PC-9 (cell line): ENCODE measurements at regions not wholly inside any gene's neighbourhood (a gene's known extent, or its start where the extent isn't known, plus 50 kb on each side); places are given as distances from the start of the nearest gene placed in this dataset. TPM values are rescaled to one million over a fixed set of nuclear protein-coding genes. Genes with fewer than 3 reads are reported as not detected.

Experiments
- BruUV-seq: library from RNA; stranded (reverse); fragments of 400-500 nt; replicated peaks from 2 replicates; lab custom pipeline; 2021; lab: Mats Ljungman, UMichigan
- CTCF ChIA-PET: fragments of 300-600 bp; sonication (Branson Sonifier 250); formaldehyde crosslinking; loops from one replicate; lab custom pipeline; 2022; ENCODE audit warnings: antibody characterized with exemption; lab: Charles Lee
- POLR2A ChIA-PET: fragments of 300-600 bp; sonication (Branson Sonifier 250); formaldehyde crosslinking; loops from one replicate; lab custom pipeline; 2022; ENCODE audit warnings: antibody characterized with exemption; ENCODE audit not compliant: unreplicated experiment; lab: Charles Lee
- DNase-seq, 2 experiments: peaks; one replicate each; pipeline versions ENCODE4 v3.0.0 to v3.0.0-alpha.2; 2015 to 2022; ENCODE audit warnings: mixed read lengths in 1 of 2
- H2AFZ ChIP-seq: fragments of 200-600 bp; sonication (generic); 2 replicates; pipeline ENCODE4 v1.8.1; 2017; ENCODE audit warnings: antibody characterized with exemption
- H3F3A ChIP-seq: fragments of 200-600 bp; sonication (generic); 2 replicates; pipeline ENCODE4 v1.8.1; 2017; ENCODE audit warnings: antibody characterized with exemption, mild to moderate bottlenecking, low read depth; ENCODE audit not compliant: insufficient read depth
- H3K27ac ChIP-seq: fragments of 200-600 bp; sonication (generic); 2 replicates; pipeline ENCODE4 v1.6.1; 2016; ENCODE audit warnings: mixed run types
- H3K27me3 ChIP-seq: fragments of 200-600 bp; sonication (generic); 2 replicates; pipeline ENCODE4 v1.6.1; 2016; ENCODE audit warnings: low read depth, mixed run types; ENCODE audit not compliant: insufficient read depth
- H3K36me3 ChIP-seq: fragments of 200-600 bp; sonication (generic); 2 replicates; pipeline ENCODE4 v1.6.1; 2016; ENCODE audit warnings: low read depth, mixed run types
- H3K4me1 ChIP-seq: fragments of 200-600 bp; sonication (generic); replicated peaks from 2 replicates; pipeline ENCODE4 v1.6.1; 2016; ENCODE audit warnings: mixed run types; ENCODE audit not compliant: insufficient read depth
- H3K4me2 ChIP-seq: fragments of 200-600 bp; sonication (generic); 2 replicates; pipeline ENCODE4 v1.6.1; 2017; ENCODE audit warnings: mixed run types
- H3K4me3 ChIP-seq: fragments of 200-600 bp; sonication (generic); 2 replicates; pipeline ENCODE4 v1.6.1; 2016; ENCODE audit warnings: mixed run types
- H3K79me2 ChIP-seq: fragments of 200-600 bp; sonication (generic); 2 replicates; pipeline ENCODE4 v1.6.1; 2017; ENCODE audit warnings: low read depth, mixed run types
- H3K9me2 ChIP-seq: fragments of 200-600 bp; sonication (generic); 2 replicates; pipeline ENCODE4 v1.8.1; 2017; ENCODE audit warnings: mild to moderate bottlenecking; ENCODE audit not compliant: insufficient read depth
- H3K9me3 ChIP-seq: fragments of 200-600 bp; sonication (generic); 2 replicates; pipeline ENCODE4 v1.8.1; 2016; ENCODE audit warnings: low read depth; ENCODE audit not compliant: insufficient read depth
- H4K20me1 ChIP-seq: fragments of 200-600 bp; sonication (generic); 2 replicates; pipeline ENCODE4 v1.8.1; 2017; ENCODE audit not compliant: insufficient read depth
- EZH2 ChIP-seq: fragments of 200-600 bp; sonication (generic); IDR thresholded peaks from 2 replicates; pipeline ENCODE4 v1.8.0; 2017; ENCODE audit warnings: antibody characterized with exemption, low read depth
- intact Hi-C: fragments of 100-400 bp; cut with micrococcal nuclease; formaldehyde crosslinking; loops from one replicate; pipeline ENCODE4 v1.10.0; 2022; ENCODE audit not compliant: unreplicated experiment
- microRNA-seq: library from miRNA; unstranded; fragments of <30 nt; microRNA quantifications from one replicate; pipeline ENCODE4 v1.2.0, GENCODE V29; 2021; ENCODE audit warnings: borderline number of aligned reads, borderline replicate concordance
- TF ChIP-seq, protein P1 (sequence below): fragments of 200-600 bp; sonication (generic); conservative IDR thresholded peaks from 2 replicates; pipeline ENCODE4 v1.6.1; 2017; ENCODE audit warnings: mixed run types, antibody characterized with exemption, mild to moderate bottlenecking, moderate library complexity

DNA sequence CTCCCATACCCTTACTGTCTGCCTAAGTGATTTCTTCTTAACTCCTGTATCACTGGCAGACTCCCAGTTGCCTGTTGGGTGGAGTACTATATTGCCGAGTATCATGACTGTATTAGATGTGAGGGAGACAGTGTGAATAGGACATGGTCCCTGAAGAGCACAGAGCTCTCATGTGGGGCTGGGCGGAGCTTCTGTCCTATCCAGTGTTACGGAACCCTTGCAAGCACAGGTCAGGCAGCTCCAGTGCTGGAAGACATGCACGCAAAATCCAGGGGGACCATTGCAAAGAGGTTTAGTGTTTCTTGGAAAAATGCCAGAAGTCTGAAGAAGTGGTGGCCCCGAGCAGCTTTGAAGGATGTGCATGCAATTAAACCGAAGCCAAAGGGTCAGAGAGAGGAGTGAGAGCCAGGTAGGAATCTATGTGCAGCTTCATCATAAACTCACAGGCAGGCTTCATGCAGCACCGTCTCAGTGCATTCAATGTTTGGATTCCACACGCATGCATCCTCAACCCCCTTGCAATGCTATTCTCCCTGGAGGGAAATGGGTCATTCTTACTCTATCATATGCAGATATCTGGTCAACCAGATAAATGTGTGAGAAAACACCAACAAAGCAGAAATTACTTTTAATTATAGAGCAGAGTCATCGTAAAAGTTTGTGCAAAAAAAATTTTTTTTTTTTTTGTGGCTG is 49.7 kb upstream of the DHRSX start:
- H3K36me3 ChIP-seq: no peaks in the 10 kb centered on the region
- POLR2A ChIA-PET: no interaction called here
- TF ChIP-seq, protein P1, sequence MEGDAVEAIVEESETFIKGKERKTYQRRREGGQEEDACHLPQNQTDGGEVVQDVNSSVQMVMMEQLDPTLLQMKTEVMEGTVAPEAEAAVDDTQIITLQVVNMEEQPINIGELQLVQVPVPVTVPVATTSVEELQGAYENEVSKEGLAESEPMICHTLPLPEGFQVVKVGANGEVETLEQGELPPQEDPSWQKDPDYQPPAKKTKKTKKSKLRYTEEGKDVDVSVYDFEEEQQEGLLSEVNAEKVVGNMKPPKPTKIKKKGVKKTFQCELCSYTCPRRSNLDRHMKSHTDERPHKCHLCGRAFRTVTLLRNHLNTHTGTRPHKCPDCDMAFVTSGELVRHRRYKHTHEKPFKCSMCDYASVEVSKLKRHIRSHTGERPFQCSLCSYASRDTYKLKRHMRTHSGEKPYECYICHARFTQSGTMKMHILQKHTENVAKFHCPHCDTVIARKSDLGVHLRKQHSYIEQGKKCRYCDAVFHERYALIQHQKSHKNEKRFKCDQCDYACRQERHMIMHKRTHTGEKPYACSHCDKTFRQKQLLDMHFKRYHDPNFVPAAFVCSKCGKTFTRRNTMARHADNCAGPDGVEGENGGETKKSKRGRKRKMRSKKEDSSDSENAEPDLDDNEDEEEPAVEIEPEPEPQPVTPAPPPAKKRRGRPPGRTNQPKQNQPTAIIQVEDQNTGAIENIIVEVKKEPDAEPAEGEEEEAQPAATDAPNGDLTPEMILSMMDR: no peak
- no peak for TF ChIP-seq EZH2
- H2AFZ ChIP-seq: no peak overlapping the region
- no peaks in the 10 kb centered on the region for H4K20me1 ChIP-seq
- peaks cover 37% of the 10 kb centered on the region for H3K27me3 ChIP-seq
- H3K79me2 ChIP-seq: no peaks in the 10 kb centered on the region
- no peak for DNase-seq
- H3K9me3 ChIP-seq: no peaks in the 10 kb centered on the region
- H3K27ac ChIP-seq: no peak overlapping the region
- no peaks in the 10 kb centered on the region for H3K4me1 ChIP-seq
- intact Hi-C loops: no loop called here
- H3K4me3 ChIP-seq: no peak overlapping the region
- CTCF ChIA-PET: no interaction called here
- no peaks in the 10 kb centered on the region for H3K9me2 ChIP-seq
- no peaks in the 10 kb centered on the region for H3F3A ChIP-seq
- no TSS peak for BruUV-seq
- H3K4me2 ChIP-seq: no peak overlapping the region

Small RNAs in the stretch of these regions (microRNA-seq; reads per million reads assigned to microRNA genes)
- gene MIR6089: not detected
